ENCODE measurements at regions not wholly inside any gene's neighbourhood (a gene's known extent, or its start where the extent isn't known, plus 50 kb on each side); places are given as distances from the start of the nearest gene placed in this dataset.

DNA sequence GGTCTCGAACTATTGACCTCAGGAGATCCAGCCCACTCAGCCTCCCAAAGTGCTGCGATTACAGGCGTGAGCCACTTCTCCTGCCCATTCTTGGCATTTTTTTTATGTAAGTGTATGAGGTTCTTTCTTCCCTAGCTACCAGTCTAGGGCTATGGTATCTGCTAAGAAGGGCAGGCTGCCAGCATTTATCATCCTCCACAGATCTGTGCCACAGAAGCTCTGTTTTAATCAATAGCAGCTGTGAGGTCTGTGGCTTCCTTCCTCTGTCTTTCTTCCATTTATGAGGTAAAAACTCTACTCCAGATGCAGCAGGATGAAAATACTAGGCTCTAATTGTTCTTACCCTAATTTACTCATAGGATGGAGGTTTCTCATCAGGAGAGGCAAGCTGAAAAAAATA, 1382.4 kb upstream of the ADGRB3 start:
- TF ChIP-seq, protein P1, sequence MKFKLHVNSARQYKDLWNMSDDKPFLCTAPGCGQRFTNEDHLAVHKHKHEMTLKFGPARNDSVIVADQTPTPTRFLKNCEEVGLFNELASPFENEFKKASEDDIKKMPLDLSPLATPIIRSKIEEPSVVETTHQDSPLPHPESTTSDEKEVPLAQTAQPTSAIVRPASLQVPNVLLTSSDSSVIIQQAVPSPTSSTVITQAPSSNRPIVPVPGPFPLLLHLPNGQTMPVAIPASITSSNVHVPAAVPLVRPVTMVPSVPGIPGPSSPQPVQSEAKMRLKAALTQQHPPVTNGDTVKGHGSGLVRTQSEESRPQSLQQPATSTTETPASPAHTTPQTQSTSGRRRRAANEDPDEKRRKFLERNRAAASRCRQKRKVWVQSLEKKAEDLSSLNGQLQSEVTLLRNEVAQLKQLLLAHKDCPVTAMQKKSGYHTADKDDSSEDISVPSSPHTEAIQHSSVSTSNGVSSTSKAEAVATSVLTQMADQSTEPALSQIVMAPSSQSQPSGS (tag by site-specific recombination; IDR thresholded peaks at IDR 0.05; ENCODE audit: low read depth) = no peak
- TF ChIP-seq, protein P2, sequence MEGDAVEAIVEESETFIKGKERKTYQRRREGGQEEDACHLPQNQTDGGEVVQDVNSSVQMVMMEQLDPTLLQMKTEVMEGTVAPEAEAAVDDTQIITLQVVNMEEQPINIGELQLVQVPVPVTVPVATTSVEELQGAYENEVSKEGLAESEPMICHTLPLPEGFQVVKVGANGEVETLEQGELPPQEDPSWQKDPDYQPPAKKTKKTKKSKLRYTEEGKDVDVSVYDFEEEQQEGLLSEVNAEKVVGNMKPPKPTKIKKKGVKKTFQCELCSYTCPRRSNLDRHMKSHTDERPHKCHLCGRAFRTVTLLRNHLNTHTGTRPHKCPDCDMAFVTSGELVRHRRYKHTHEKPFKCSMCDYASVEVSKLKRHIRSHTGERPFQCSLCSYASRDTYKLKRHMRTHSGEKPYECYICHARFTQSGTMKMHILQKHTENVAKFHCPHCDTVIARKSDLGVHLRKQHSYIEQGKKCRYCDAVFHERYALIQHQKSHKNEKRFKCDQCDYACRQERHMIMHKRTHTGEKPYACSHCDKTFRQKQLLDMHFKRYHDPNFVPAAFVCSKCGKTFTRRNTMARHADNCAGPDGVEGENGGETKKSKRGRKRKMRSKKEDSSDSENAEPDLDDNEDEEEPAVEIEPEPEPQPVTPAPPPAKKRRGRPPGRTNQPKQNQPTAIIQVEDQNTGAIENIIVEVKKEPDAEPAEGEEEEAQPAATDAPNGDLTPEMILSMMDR (tag by site-specific recombination; IDR thresholded peaks at IDR 0.05) = no peak
- TF ChIP-seq YY1 (tag by site-specific recombination; IDR thresholded peaks at IDR 0.05) (no peak), ZNF292 (tag by site-specific recombination; IDR thresholded peaks at IDR 0.05; ENCODE audit: borderline replicate concordance, low read depth) (no peak), ZNF785 (tag by site-specific recombination; IDR thresholded peaks at IDR 0.05) (no peak), ZNF140 (tag by site-specific recombination; IDR thresholded peaks at IDR 0.05) (no peak), KLF1 (tag by site-specific recombination; IDR thresholded peaks at IDR 0.05) (no peak), ZBTB17 (tag by site-specific recombination; IDR thresholded peaks at IDR 0.05) (no peak), ZBTB1 (tag by site-specific recombination; IDR thresholded peaks at IDR 0.05) (no peak), ZNF600 (tag by site-specific recombination; IDR thresholded peaks at IDR 0.05) (no peak)
- TF ChIP-seq, protein P3, sequence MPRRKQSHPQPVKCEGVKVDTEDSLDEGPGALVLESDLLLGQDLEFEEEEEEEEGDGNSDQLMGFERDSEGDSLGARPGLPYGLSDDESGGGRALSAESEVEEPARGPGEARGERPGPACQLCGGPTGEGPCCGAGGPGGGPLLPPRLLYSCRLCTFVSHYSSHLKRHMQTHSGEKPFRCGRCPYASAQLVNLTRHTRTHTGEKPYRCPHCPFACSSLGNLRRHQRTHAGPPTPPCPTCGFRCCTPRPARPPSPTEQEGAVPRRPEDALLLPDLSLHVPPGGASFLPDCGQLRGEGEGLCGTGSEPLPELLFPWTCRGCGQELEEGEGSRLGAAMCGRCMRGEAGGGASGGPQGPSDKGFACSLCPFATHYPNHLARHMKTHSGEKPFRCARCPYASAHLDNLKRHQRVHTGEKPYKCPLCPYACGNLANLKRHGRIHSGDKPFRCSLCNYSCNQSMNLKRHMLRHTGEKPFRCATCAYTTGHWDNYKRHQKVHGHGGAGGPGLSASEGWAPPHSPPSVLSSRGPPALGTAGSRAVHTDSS (tag by site-specific recombination; IDR thresholded peaks at IDR 0.05) = no peak
- TF ChIP-seq, protein P4, sequence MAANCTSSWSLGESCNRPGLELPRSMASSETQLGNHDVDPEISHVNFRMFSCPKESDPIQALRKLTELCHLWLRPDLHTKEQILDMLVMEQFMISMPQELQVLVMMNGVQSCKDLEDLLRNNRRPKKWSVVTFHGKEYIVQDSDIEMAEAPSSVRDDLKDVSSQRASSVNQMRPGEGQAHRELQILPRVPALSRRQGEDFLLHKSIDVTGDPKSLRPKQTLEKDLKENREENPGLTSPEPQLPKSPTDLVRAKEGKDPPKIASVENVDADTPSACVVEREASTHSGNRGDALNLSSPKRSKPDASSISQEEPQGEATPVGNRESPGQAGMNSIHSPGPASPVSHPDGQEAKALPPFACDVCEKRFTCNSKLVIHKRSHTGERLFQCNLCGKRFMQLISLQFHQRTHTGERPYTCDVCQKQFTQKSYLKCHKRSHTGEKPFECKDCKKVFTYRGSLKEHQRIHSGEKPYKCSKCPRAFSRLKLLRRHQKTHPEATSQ (tag by site-specific recombination; IDR thresholded peaks at IDR 0.05) = no peak
- TF ChIP-seq, protein P5, sequence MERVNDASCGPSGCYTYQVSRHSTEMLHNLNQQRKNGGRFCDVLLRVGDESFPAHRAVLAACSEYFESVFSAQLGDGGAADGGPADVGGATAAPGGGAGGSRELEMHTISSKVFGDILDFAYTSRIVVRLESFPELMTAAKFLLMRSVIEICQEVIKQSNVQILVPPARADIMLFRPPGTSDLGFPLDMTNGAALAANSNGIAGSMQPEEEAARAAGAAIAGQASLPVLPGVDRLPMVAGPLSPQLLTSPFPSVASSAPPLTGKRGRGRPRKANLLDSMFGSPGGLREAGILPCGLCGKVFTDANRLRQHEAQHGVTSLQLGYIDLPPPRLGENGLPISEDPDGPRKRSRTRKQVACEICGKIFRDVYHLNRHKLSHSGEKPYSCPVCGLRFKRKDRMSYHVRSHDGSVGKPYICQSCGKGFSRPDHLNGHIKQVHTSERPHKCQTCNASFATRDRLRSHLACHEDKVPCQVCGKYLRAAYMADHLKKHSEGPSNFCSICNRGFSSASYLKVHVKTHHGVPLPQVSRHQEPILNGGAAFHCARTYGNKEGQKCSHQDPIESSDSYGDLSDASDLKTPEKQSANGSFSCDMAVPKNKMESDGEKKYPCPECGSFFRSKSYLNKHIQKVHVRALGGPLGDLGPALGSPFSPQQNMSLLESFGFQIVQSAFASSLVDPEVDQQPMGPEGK (tag by site-specific recombination; IDR thresholded peaks at IDR 0.05) = no peak

Measured in HEK293 (cell line).